Neutrophil (primary cell): ENCODE measurements at regions not wholly inside any gene's neighbourhood (a gene's known extent, or its start where the extent isn't known, plus 50 kb on each side); places are given as distances from the start of the nearest gene placed in this dataset.

Experiments used
- H3K27ac ChIP-seq: fragments of 200-600 bp; sonication (generic); 2 replicates; pipeline ENCODE4 v1.5.1; 2016; ENCODE audit warnings: mild to moderate bottlenecking, moderate library complexity
- H3K27me3 ChIP-seq: fragments of 200-600 bp; sonication (generic); 2 replicates; pipeline ENCODE4 v1.6.0; 2016; ENCODE audit warnings: mild to moderate bottlenecking
- H3K36me3 ChIP-seq: fragments of 200-600 bp; sonication (generic); 2 replicates; pipeline ENCODE4 v1.5.1; 2017
- H3K4me1 ChIP-seq, 2 experiments: fragments of 200-600 bp in 1 of 2; sonication (generic) in 1 of 2; 1 replicate in 1 of 2; 2 replicates in 1 of 2; pipeline versions ENCODE4 v1.5.1 to v1.6.1; 2013 to 2016; ENCODE audit warnings: low read depth in 1 of 2, low read length in 1 of 2, mild to moderate bottlenecking in 1 of 2, moderate library complexity in 1 of 2; ENCODE audit not compliant: control insufficient read depth in 1 of 2, insufficient read depth in 1 of 2
- H3K4me3 ChIP-seq, 2 experiments: fragments of 200-600 bp in 1 of 2; sonication (generic) in 1 of 2; 1 replicate in 1 of 2; 2 replicates in 1 of 2; pipeline ENCODE4 v1.5.1; 2013 to 2016; ENCODE audit warnings: low read depth in 1 of 2, low read length in 1 of 2, mild to moderate bottlenecking in 1 of 2, moderate library complexity in 1 of 2
- H3K9me3 ChIP-seq: fragments of 200-600 bp; sonication (generic); 2 replicates; pipeline ENCODE4 v1.5.1; 2016
- TF ChIP-seq, protein P1 (sequence below): fragments of 200-600 bp; sonication (generic); IDR thresholded peaks from 2 replicates; pipeline ENCODE4 v1.5.1; 2016; ENCODE audit warnings: antibody characterized with exemption

GRCh38 chr5:117805058-117805457 lies 1183.3 kb downstream of the DTWD2 start:
- no peaks in the 10 kb centered on the region for H3K27me3 ChIP-seq
- no peaks in the 10 kb centered on the region for H3K4me1 ChIP-seq
- no peaks in the 10 kb centered on the region for H3K9me3 ChIP-seq
- H3K27ac ChIP-seq = no peak overlapping the region
- no peaks in the 10 kb centered on the region for H3K36me3 ChIP-seq
- TF ChIP-seq, protein P1, sequence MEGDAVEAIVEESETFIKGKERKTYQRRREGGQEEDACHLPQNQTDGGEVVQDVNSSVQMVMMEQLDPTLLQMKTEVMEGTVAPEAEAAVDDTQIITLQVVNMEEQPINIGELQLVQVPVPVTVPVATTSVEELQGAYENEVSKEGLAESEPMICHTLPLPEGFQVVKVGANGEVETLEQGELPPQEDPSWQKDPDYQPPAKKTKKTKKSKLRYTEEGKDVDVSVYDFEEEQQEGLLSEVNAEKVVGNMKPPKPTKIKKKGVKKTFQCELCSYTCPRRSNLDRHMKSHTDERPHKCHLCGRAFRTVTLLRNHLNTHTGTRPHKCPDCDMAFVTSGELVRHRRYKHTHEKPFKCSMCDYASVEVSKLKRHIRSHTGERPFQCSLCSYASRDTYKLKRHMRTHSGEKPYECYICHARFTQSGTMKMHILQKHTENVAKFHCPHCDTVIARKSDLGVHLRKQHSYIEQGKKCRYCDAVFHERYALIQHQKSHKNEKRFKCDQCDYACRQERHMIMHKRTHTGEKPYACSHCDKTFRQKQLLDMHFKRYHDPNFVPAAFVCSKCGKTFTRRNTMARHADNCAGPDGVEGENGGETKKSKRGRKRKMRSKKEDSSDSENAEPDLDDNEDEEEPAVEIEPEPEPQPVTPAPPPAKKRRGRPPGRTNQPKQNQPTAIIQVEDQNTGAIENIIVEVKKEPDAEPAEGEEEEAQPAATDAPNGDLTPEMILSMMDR = no peak
- no peak overlapping the region for H3K4me3 ChIP-seq

- Histone ChIP-seq H3K9me3 (no peaks in the 10 kb centered on the region), H3K4me3 (no peak overlapping the region), H3K27me3 (no peaks in the 10 kb centered on the region), H3K36me3 (no peaks in the 10 kb centered on the region), H3K27ac (no peak overlapping the region), H3K4me1 (no peaks in the 10 kb centered on the region)
- TF ChIP-seq, protein P1 = no peak
Observed at GRCh38 chr5:117803533-117803932, 1184.8 kb downstream of the DTWD2 start.

- TF ChIP-seq, protein P1 = no peak
- H3K27me3 ChIP-seq = no peaks in the 10 kb centered on the region
- no peak overlapping the region for H3K4me3 ChIP-seq
- no peaks in the 10 kb centered on the region for H3K4me1 ChIP-seq
- no peaks in the 10 kb centered on the region for H3K36me3 ChIP-seq
- H3K9me3 ChIP-seq = no peaks in the 10 kb centered on the region
- H3K27ac ChIP-seq = no peak overlapping the region
Observed at GRCh38 chr5:117801583-117801982, 1186.8 kb downstream of the DTWD2 start.

DNA sequence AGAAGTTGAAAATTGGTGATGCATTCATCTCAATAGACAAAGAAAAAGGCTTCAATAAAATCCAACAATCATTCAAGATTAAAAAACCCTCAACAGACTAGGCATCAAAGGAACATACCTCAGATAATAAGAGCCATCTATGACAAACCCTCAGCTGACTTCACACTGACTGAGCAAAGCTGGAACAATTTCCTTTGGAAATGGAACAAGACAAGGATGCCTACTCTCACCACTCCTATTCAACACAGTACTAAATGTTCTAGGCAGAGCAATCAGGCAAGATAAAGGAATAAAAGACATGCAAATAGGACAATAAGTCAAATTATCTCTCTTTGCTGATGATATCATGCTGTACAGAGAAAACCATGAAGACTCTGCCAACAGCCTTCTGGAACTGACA lies 1188.1 kb downstream of the DTWD2 start:
- Histone ChIP-seq H3K27me3 (no peaks in the 10 kb centered on the region), H3K4me3 (no peak overlapping the region), H3K36me3 (no peaks in the 10 kb centered on the region), H3K4me1 (no peaks in the 10 kb centered on the region), H3K27ac (no peak overlapping the region), H3K9me3 (no peaks in the 10 kb centered on the region)
- TF ChIP-seq, protein P1 = no peak

GRCh38 chr5:117794847-117795246 lies 1193.5 kb downstream of the DTWD2 start:
- TF ChIP-seq, protein P1 = no peak
- Histone ChIP-seq H3K27ac (no peak overlapping the region), H3K4me1 (no peaks in the 10 kb centered on the region), H3K9me3 (no peaks in the 10 kb centered on the region), H3K4me3 (no peak overlapping the region), H3K27me3 (no peaks in the 10 kb centered on the region), H3K36me3 (no peaks in the 10 kb centered on the region)

- H3K9me3 ChIP-seq = no peaks in the 10 kb centered on the region
- no peaks in the 10 kb centered on the region for H3K4me1 ChIP-seq
- no peaks in the 10 kb centered on the region for H3K36me3 ChIP-seq
- TF ChIP-seq, protein P1 = no peak
- H3K4me3 ChIP-seq = no peak overlapping the region
- no peak overlapping the region for H3K27ac ChIP-seq
- no peaks in the 10 kb centered on the region for H3K27me3 ChIP-seq
Observed at GRCh38 chr5:117793963-117794362, 1194.4 kb downstream of the DTWD2 start.
